DMS53 treated with DMSO at 0.1 percent for 48 hours (cell line): ENCODE measurements at regions not wholly inside any gene's neighbourhood (a gene's known extent, or its start where the extent isn't known, plus 50 kb on each side); places are given as distances from the start of the nearest gene placed in this dataset.
"Not testable (repeated sequence)": the region's sequence is repeated elsewhere in the genome, so short reads cannot be mapped to it uniquely, and the experiment has no call there.

Source experiments
- DNase-seq: peaks from one replicate; lab custom pipeline; 2025; ENCODE audit not compliant: unreplicated experiment; lab: John Stamatoyannopoulos, UW

- no peak for DNase-seq
These were observed 124.9 kb upstream of the ZNF608 start for GRCh38 chr5:124871303-124871702.

- DNase-seq: no peak
These were observed 125.6 kb upstream of the ZNF608 start for GRCh38 chr5:124872086-124872485.

- no peak for DNase-seq
These were observed 126.2 kb upstream of the ZNF608 start for GRCh38 chr5:124872615-124873014.

- no peak for DNase-seq
These were observed 126.7 kb upstream of the ZNF608 start for GRCh38 chr5:124873188-124873587.

GRCh38 chr5:124873713-124874112, 127.3 kb upstream of the ZNF608 start:
- DNase-seq: no peak

GRCh38 chr5:124876566-124876965, 130.1 kb upstream of the ZNF608 start:
- no peak for DNase-seq

GRCh38 chr5:124876983-124877382, 130.5 kb upstream of the ZNF608 start:
- DNase-seq: no peak

- DNase-seq: no peak
These were observed 131.2 kb upstream of the ZNF608 start for GRCh38 chr5:124877501-124878146.

GRCh38 chr5:124878583-124879342, 132.3 kb upstream of the ZNF608 start:
- DNase-seq: no peak

- DNase-seq: no peak
These were observed 134.7 kb upstream of the ZNF608 start for GRCh38 chr5:124880903-124881697.

GRCh38 chr5:124883681-124884080, 137.2 kb upstream of the ZNF608 start:
- no peak for DNase-seq

- DNase-seq: no peak
These were observed 137.7 kb upstream of the ZNF608 start for GRCh38 chr5:124884114-124884513.

GRCh38 chr5:124885490-124885889, 139.1 kb upstream of the ZNF608 start:
- DNase-seq: no peak

GRCh38 chr5:124887223-124887622, 140.8 kb upstream of the ZNF608 start:
- no peak for DNase-seq

- peak; percentile 71 for DNase-seq
These were observed 141.6 kb upstream of the ZNF608 start for GRCh38 chr5:124888050-124888506.

- DNase-seq: peak; percentile 29
These were observed 142.4 kb upstream of the ZNF608 start for GRCh38 chr5:124888622-124889485.

GRCh38 chr5:124889486-124889825, 143.0 kb upstream of the ZNF608 start:
- DNase-seq: no peak

GRCh38 chr5:124889850-124890249, 143.4 kb upstream of the ZNF608 start:
- no peak for DNase-seq

GRCh38 chr5:124890442-124890841, 144.0 kb upstream of the ZNF608 start:
- DNase-seq: not testable (repeated sequence)

GRCh38 chr5:124891179-124891578, 144.7 kb upstream of the ZNF608 start:
- DNase-seq: no peak
